Common myeloid progenitor, CD34-positive (primary cell): ENCODE measurements at regions not wholly inside any gene's neighbourhood (a gene's known extent, or its start where the extent isn't known, plus 50 kb on each side); places are given as distances from the start of the nearest gene placed in this dataset.

ENCODE experiments used
- CTCF ChIA-PET: fragments of 350-600 bp; sonication (Branson Sonifier 250); formaldehyde crosslinking; loops from one replicate; lab custom pipeline; 2021; ENCODE audit warnings: antibody characterized with exemption; lab: Charles Lee
- POLR2A ChIA-PET: fragments of 350-600 bp; sonication (Branson Sonifier 250); formaldehyde crosslinking; loops from one replicate; lab custom pipeline; 2021; ENCODE audit warnings: antibody characterized with exemption; lab: Charles Lee
- DNase-seq, 3 donors: peaks; one replicate each; pipeline versions ENCODE4 v3.0.0 to v3.0.0-alpha.2; 2013
- H3K27ac ChIP-seq, 2 experiments: 1 replicate in 1 of 2; 2 replicates in 1 of 2; pipeline ENCODE4 v1.7.0; 2013; ENCODE audit warnings: inconsistent platforms in 2 of 2, low read length in 2 of 2, mild to moderate bottlenecking in 2 of 2, low read depth in 1 of 2, moderate library complexity in 1 of 2; ENCODE audit not compliant: severe bottlenecking in 2 of 2, insufficient read depth in 1 of 2, poor library complexity in 1 of 2
- H3K27me3 ChIP-seq, 5 experiments: replicated peaks in 2 of 5; 1 replicate in 3 of 5; 2 replicates in 2 of 5; pipeline versions ENCODE4 v1.6.1 to v1.7.0; 2013; ENCODE audit warnings: low read length in 4 of 5, mild to moderate bottlenecking in 2 of 5, moderate library complexity in 2 of 5, inconsistent platforms in 1 of 5; ENCODE audit not compliant: insufficient read depth in 5 of 5, control insufficient read depth in 4 of 5
- H3K36me3 ChIP-seq, 4 experiments: 1 replicate in 2 of 4; 2 replicates in 2 of 4; pipeline versions ENCODE4 v1.6.1 to v1.7.0; 2013; ENCODE audit warnings: low read length in 3 of 4, control low read depth in 1 of 4, mild to moderate bottlenecking in 1 of 4; ENCODE audit not compliant: control insufficient read depth in 4 of 4, insufficient read depth in 4 of 4
- H3K4me1 ChIP-seq, 4 experiments: 1 replicate in 3 of 4; 2 replicates in 1 of 4; pipeline versions ENCODE4 v1.6.1 to v1.7.1; 2013; ENCODE audit warnings: low read length in 3 of 4, mild to moderate bottlenecking in 3 of 4, control low read depth in 1 of 4, inconsistent platforms in 1 of 4, moderate library complexity in 1 of 4; ENCODE audit not compliant: control insufficient read depth in 4 of 4, insufficient read depth in 4 of 4; ENCODE audit errors: control extremely low read depth in 1 of 4
- H3K4me3 ChIP-seq, 7 experiments: 1 replicate in 4 of 7; 2 replicates in 3 of 7; pipeline versions ENCODE4 v1.5.1 to v1.7.0; 2013; ENCODE audit warnings: mild to moderate bottlenecking in 7 of 7, low read length in 6 of 7, moderate library complexity in 6 of 7, inconsistent platforms in 2 of 7, low read depth in 2 of 7, control low read depth in 1 of 7; ENCODE audit not compliant: insufficient read depth in 4 of 7, control insufficient read depth in 1 of 7; ENCODE audit errors: extremely low read depth in 1 of 7
- H3K9me3 ChIP-seq, 5 experiments: 1 replicate in 4 of 5; 2 replicates in 1 of 5; pipeline versions ENCODE4 v1.6.1 to v1.7.1; 2013; ENCODE audit warnings: low read length in 4 of 5, mild to moderate bottlenecking in 2 of 5, inconsistent platforms in 1 of 5, low read depth in 1 of 5, moderate library complexity in 1 of 5; ENCODE audit not compliant: control insufficient read depth in 4 of 5, insufficient read depth in 2 of 5; ENCODE audit errors: control extremely low read depth in 1 of 5
- WGBS: methylation state at CpG from one replicate; pipeline ENCODE4 v1.1.5; 2013; ENCODE audit not compliant: insufficient coverage; 5-methylcytosine and 5-hydroxymethylcytosine counted together

- H3K36me3 ChIP-seq, result no peaks in the 10 kb centered on the region
- DNase-seq, result no peak
- H3K4me1 ChIP-seq, result no peaks in the 10 kb centered on the region
- POLR2A ChIA-PET, result no interaction called here
- no CpG with 5 or more reads among the region's 5 CpGs for WGBS
- CTCF ChIA-PET, result no interaction called here
- H3K9me3 ChIP-seq, result peaks cover 0 to 1% (median 0%) of the 10 kb centered on the region in 5 experiments
- no peaks in the 10 kb centered on the region for H3K27me3 ChIP-seq
- H3K27ac ChIP-seq, result no peak overlapping the region
- H3K4me3 ChIP-seq, result no peak overlapping the region
Observed at GRCh38 chr15:27665002-27665401, 434.1 kb downstream of the OCA2 start.

GRCh38 chr15:27662892-27663291, 436.2 kb downstream of the OCA2 start:
- Histone ChIP-seq H3K27me3 (no peaks in the 10 kb centered on the region), H3K9me3 (peaks cover 0 to 1% (median 0%) of the 10 kb centered on the region in 5 experiments), H3K27ac (no peak overlapping the region), H3K4me3 (no peak overlapping the region), H3K36me3 (no peaks in the 10 kb centered on the region), H3K4me1 (no peaks in the 10 kb centered on the region)
- ChIA-PET CTCF (no interaction called here), POLR2A (no interaction called here)
- DNase-seq, result no peak

GRCh38 chr15:27660676-27661075, 438.4 kb downstream of the OCA2 start:
- no peak for DNase-seq
- Histone ChIP-seq H3K36me3 (no peaks in the 10 kb centered on the region), H3K27me3 (no peaks in the 10 kb centered on the region), H3K9me3 (peaks cover 0 to 2% (median 0%) of the 10 kb centered on the region in 5 experiments), H3K27ac (no peak overlapping the region), H3K4me1 (no peaks in the 10 kb centered on the region), H3K4me3 (no peak overlapping the region)
- POLR2A ChIA-PET, result no interaction called here
- CTCF ChIA-PET, result no interaction called here

GRCh38 chr15:27656296-27656987, 442.7 kb downstream of the OCA2 start:
- DNase-seq, result no peak
- H3K4me3 ChIP-seq, result no peak overlapping the region
- ChIA-PET POLR2A (no interaction called here), CTCF (interaction anchor here (1.4 kb wide), 1 partner anchor 12 kb away, joined by 4 read pairs; no protein-coding TSS in a partner anchor)
- no peak overlapping the region for H3K27ac ChIP-seq
- H3K36me3 ChIP-seq, result no peaks in the 10 kb centered on the region
- H3K9me3 ChIP-seq, result peaks cover 0 to 2% (median 0%) of the 10 kb centered on the region in 5 experiments
- 97% methylated on average over 27 of the region's 29 CpGs for WGBS
- no peaks in the 10 kb centered on the region for H3K27me3 ChIP-seq
- H3K4me1 ChIP-seq, result no peaks in the 10 kb centered on the region

- ChIA-PET POLR2A (no interaction called here), CTCF (interaction anchor here (1.4 kb wide), 1 partner anchor 10 kb away, joined by 4 read pairs; no protein-coding TSS in a partner anchor)
- H3K4me1 ChIP-seq, result no peaks in the 10 kb centered on the region
- WGBS, result 100% methylated on average over 1 of the region's 4 CpGs
- no peaks in the 10 kb centered on the region for H3K36me3 ChIP-seq
- peaks cover 0 to 2% (median 0%) of the 10 kb centered on the region in 5 experiments for H3K9me3 ChIP-seq
- H3K27ac ChIP-seq, result no peak overlapping the region
- DNase-seq, result no peak
- H3K4me3 ChIP-seq, result no peak overlapping the region
- H3K27me3 ChIP-seq, result no peaks in the 10 kb centered on the region
Observed at GRCh38 chr15:27655056-27655455, 444.1 kb downstream of the OCA2 start.

- ChIA-PET CTCF (no interaction called here), POLR2A (no interaction called here)
- Histone ChIP-seq H3K4me3 (no peak overlapping the region), H3K9me3 (no peaks in the 10 kb centered on the region), H3K4me1 (no peaks in the 10 kb centered on the region), H3K27ac (no peak overlapping the region), H3K27me3 (no peaks in the 10 kb centered on the region), H3K36me3 (no peaks in the 10 kb centered on the region)
- no peak for DNase-seq
- WGBS, result no CpG with 5 or more reads among the region's 2 CpGs
Observed at GRCh38 chr15:27650244-27650643, 448.9 kb downstream of the OCA2 start.

GRCh38 chr15:27648359-27648758, 450.8 kb downstream of the OCA2 start:
- Histone ChIP-seq H3K27me3 (no peaks in the 10 kb centered on the region), H3K4me3 (no peak overlapping the region), H3K36me3 (no peaks in the 10 kb centered on the region), H3K27ac (no peak overlapping the region), H3K4me1 (no peaks in the 10 kb centered on the region), H3K9me3 (peaks cover 0 to 3% (median 0%) of the 10 kb centered on the region in 5 experiments)
- 85% methylated on average over 2 of the region's 4 CpGs for WGBS
- ChIA-PET CTCF (no interaction called here), POLR2A (no interaction called here)
- no peak for DNase-seq
